NCI-H2107 treated with DMSO at 0.1 percent for 48 hours (cell line): ENCODE measurements at regions not wholly inside any gene's neighbourhood (a gene's known extent, or its start where the extent isn't known, plus 50 kb on each side); places are given as distances from the start of the nearest gene placed in this dataset.
"Not testable (repeated sequence)": the region's sequence is repeated elsewhere in the genome, so short reads cannot be mapped to it uniquely, and the experiment has no call there.

ENCODE experiments used
- DNase-seq: peaks from one replicate; lab custom pipeline; 2025; ENCODE audit not compliant: unreplicated experiment; lab: John Stamatoyannopoulos, UW

- DNase-seq: no peak
These were observed 719.1 kb upstream of the ANO3 start for GRCh38 chr11:25612806-25613205.

- DNase-seq: no peak
These were observed 718.5 kb upstream of the ANO3 start for GRCh38 chr11:25613451-25613850.

- no peak for DNase-seq
These were observed 718.1 kb upstream of the ANO3 start for GRCh38 chr11:25613865-25614264.

- no peak for DNase-seq
These were observed 716.9 kb upstream of the ANO3 start for GRCh38 chr11:25615069-25615468.

- no peak for DNase-seq
These were observed 716.1 kb upstream of the ANO3 start for GRCh38 chr11:25615841-25616240.

- DNase-seq: no peak
These were observed 706.8 kb upstream of the ANO3 start for GRCh38 chr11:25625094-25625493.

GRCh38 chr11:25628030-25628429, 703.9 kb upstream of the ANO3 start:
- no peak for DNase-seq

GRCh38 chr11:25633230-25633629, 698.7 kb upstream of the ANO3 start:
- no peak for DNase-seq

GRCh38 chr11:25649220-25649619, 682.7 kb upstream of the ANO3 start:
- DNase-seq: not testable (repeated sequence)

GRCh38 chr11:25650319-25650718, 681.6 kb upstream of the ANO3 start:
- no peak for DNase-seq

- no peak for DNase-seq
These were observed 676.3 kb upstream of the ANO3 start for GRCh38 chr11:25655636-25656035.

GRCh38 chr11:25658916-25659315, 673.0 kb upstream of the ANO3 start:
- DNase-seq: no peak

- DNase-seq: no peak
These were observed 672.2 kb upstream of the ANO3 start for GRCh38 chr11:25659706-25660105.

GRCh38 chr11:25667871-25668270, 664.1 kb upstream of the ANO3 start:
- DNase-seq: no peak

GRCh38 chr11:25691959-25692358, 640.0 kb upstream of the ANO3 start:
- DNase-seq: no peak

- no peak for DNase-seq
These were observed 629.5 kb upstream of the ANO3 start for GRCh38 chr11:25702417-25702816.

- no peak for DNase-seq
These were observed 621.0 kb upstream of the ANO3 start for GRCh38 chr11:25710975-25711374.

GRCh38 chr11:25727944-25728343, 604.0 kb upstream of the ANO3 start:
- DNase-seq: no peak

GRCh38 chr11:25730230-25730629, 601.7 kb upstream of the ANO3 start:
- no peak for DNase-seq

GRCh38 chr11:25733777-25734176, 598.2 kb upstream of the ANO3 start:
- no peak for DNase-seq

GRCh38 chr11:25734591-25735211, 597.2 kb upstream of the ANO3 start:
- no peak for DNase-seq

GRCh38 chr11:25737071-25737675, 594.8 kb upstream of the ANO3 start:
- DNase-seq: no peak

- DNase-seq: no peak
These were observed 590.0 kb upstream of the ANO3 start for GRCh38 chr11:25741886-25742285.
